Activated naive CD4-positive, alpha-beta T cell treated with Interleukin-2 at 50 U/mL for 16 hours (primary cell): ENCODE measurements at regions not wholly inside any gene's neighbourhood (a gene's known extent, or its start where the extent isn't known, plus 50 kb on each side); places are given as distances from the start of the nearest gene placed in this dataset.
"Not testable (repeated sequence)": the region's sequence is repeated elsewhere in the genome, so short reads cannot be mapped to it uniquely, and the experiment has no call there.

ENCODE experiments used
- DNase-seq: peaks from one replicate; pipeline ENCODE4 v3.0.0-alpha.2; 2020

GRCh38 chrX:45628041-45628440, 427.4 kb upstream of the DIPK2B start:
- DNase-seq, result no peak

GRCh38 chrX:45623266-45623665, 422.6 kb upstream of the DIPK2B start:
- DNase-seq, result no peak

- no peak for DNase-seq
Observed at GRCh38 chrX:45622538-45622937, 421.9 kb upstream of the DIPK2B start.

GRCh38 chrX:45622042-45622423, 421.4 kb upstream of the DIPK2B start:
- no peak for DNase-seq

GRCh38 chrX:45621376-45622041, 420.8 kb upstream of the DIPK2B start:
- DNase-seq, result peak; percentile 2

- no peak for DNase-seq
Observed at GRCh38 chrX:45619290-45619689, 418.6 kb upstream of the DIPK2B start.

GRCh38 chrX:45615591-45615990, 414.9 kb upstream of the DIPK2B start:
- not testable (repeated sequence) for DNase-seq

- DNase-seq, result no peak
Observed at GRCh38 chrX:45614853-45615252, 414.2 kb upstream of the DIPK2B start.

GRCh38 chrX:45602151-45602550, 401.5 kb upstream of the DIPK2B start:
- no peak for DNase-seq

GRCh38 chrX:45601052-45601451, 400.4 kb upstream of the DIPK2B start:
- no peak for DNase-seq

GRCh38 chrX:45598861-45599260, 398.2 kb upstream of the DIPK2B start:
- DNase-seq, result no peak

GRCh38 chrX:45596188-45596808, 395.6 kb upstream of the DIPK2B start:
- no peak for DNase-seq

- DNase-seq, result no peak
Observed at GRCh38 chrX:45592101-45592500, 391.4 kb upstream of the DIPK2B start.

GRCh38 chrX:45591650-45592049, 391.0 kb upstream of the DIPK2B start:
- DNase-seq, result no peak

- no peak for DNase-seq
Observed at GRCh38 chrX:45584717-45585116, 384.0 kb upstream of the DIPK2B start.

- no peak for DNase-seq
Observed at GRCh38 chrX:45577361-45577760, 376.7 kb upstream of the DIPK2B start.

- no peak for DNase-seq
Observed at GRCh38 chrX:45571453-45571852, 370.8 kb upstream of the DIPK2B start.

GRCh38 chrX:45566456-45566855, 365.8 kb upstream of the DIPK2B start:
- DNase-seq, result no peak

- DNase-seq, result no peak
Observed at GRCh38 chrX:45557387-45557786, 356.7 kb upstream of the DIPK2B start.

GRCh38 chrX:45554736-45555135, 354.1 kb upstream of the DIPK2B start:
- DNase-seq, result no peak

- no peak for DNase-seq
Observed at GRCh38 chrX:45553417-45553816, 352.7 kb upstream of the DIPK2B start.

- DNase-seq, result not testable (repeated sequence)
Observed at GRCh38 chrX:45546697-45547096, 346.0 kb upstream of the DIPK2B start.

- no peak for DNase-seq
Observed at GRCh38 chrX:45540181-45540580, 339.5 kb upstream of the DIPK2B start.

- no peak for DNase-seq
Observed at GRCh38 chrX:45537936-45538335, 337.3 kb upstream of the DIPK2B start.

- DNase-seq, result no peak
Observed at GRCh38 chrX:45527834-45528233, 327.2 kb upstream of the DIPK2B start.
